Smooth muscle cell (in vitro differentiated cells): ENCODE measurements at regions not wholly inside any gene's neighbourhood (a gene's known extent, or its start where the extent isn't known, plus 50 kb on each side); places are given as distances from the start of the nearest gene placed in this dataset.

ENCODE experiments used
- DNase-seq: peaks from one replicate; lab custom pipeline; 2025; ENCODE audit not compliant: unreplicated experiment; lab: John Stamatoyannopoulos, UW
- H2AFZ ChIP-seq: fragments of 200-600 bp; sonication (generic); 2 replicates; pipeline ENCODE4 v1.6.0; 2016; ENCODE audit warnings: antibody characterized with exemption, low read depth, mild to moderate bottlenecking
- H3F3A ChIP-seq: fragments of 200-600 bp; sonication (generic); 2 replicates; pipeline ENCODE4 v1.6.0; 2017; ENCODE audit warnings: antibody characterized with exemption, low read depth
- H3K27ac ChIP-seq: fragments of 200-600 bp; sonication (generic); 2 replicates; pipeline ENCODE4 v1.5.1; 2016; ENCODE audit warnings: low read depth, mild to moderate bottlenecking
- H3K27me3 ChIP-seq: fragments of 200-600 bp; sonication (generic); 2 replicates; pipeline ENCODE4 v1.6.1; 2016; ENCODE audit warnings: low read depth, mild to moderate bottlenecking
- H3K36me3 ChIP-seq: fragments of 200-600 bp; sonication (generic); 2 replicates; pipeline ENCODE4 v1.5.1; 2016; ENCODE audit warnings: low read depth
- H3K4me1 ChIP-seq: fragments of 200-600 bp; sonication (generic); 2 replicates; pipeline ENCODE4 v1.5.1; 2016; ENCODE audit warnings: low read depth
- H3K4me2 ChIP-seq: fragments of 200-600 bp; sonication (generic); 2 replicates; pipeline ENCODE4 v1.6.0; 2016; ENCODE audit warnings: mild to moderate bottlenecking
- H3K4me3 ChIP-seq: fragments of 200-600 bp; sonication (generic); 2 replicates; pipeline ENCODE4 v1.5.1; 2016; ENCODE audit warnings: mild to moderate bottlenecking
- H3K79me2 ChIP-seq: fragments of 200-600 bp; sonication (generic); 2 replicates; pipeline ENCODE4 v1.6.0; 2016; ENCODE audit warnings: low read depth, mild to moderate bottlenecking
- H3K9ac ChIP-seq: fragments of 200-600 bp; sonication (generic); 2 replicates; pipeline ENCODE4 v1.6.0; 2016; ENCODE audit warnings: low read depth
- H3K9me3 ChIP-seq: fragments of 200-600 bp; sonication (generic); replicated peaks from 2 replicates; pipeline ENCODE4 v1.5.1; 2016; ENCODE audit warnings: low read depth
- H4K20me1 ChIP-seq: fragments of 200-600 bp; sonication (generic); 2 replicates; pipeline ENCODE4 v1.6.0; 2016; ENCODE audit warnings: low read depth
- CTCF ChIP-seq: fragments of 200-600 bp; sonication (generic); IDR thresholded peaks from 2 replicates; pipeline ENCODE4 v1.5.1; 2017; ENCODE audit warnings: borderline replicate concordance, mild to moderate bottlenecking, antibody characterized with exemption; ENCODE audit not compliant: insufficient read depth, poor library complexity, severe bottlenecking
- WGBS: methylation state at CpG from one replicate; pipeline ENCODE4 v1.1.7; 2016; ENCODE audit warnings: low lambda C conversion rate; 5-methylcytosine and 5-hydroxymethylcytosine counted together

GRCh38 chr5:172579403-172579990, 61.6 kb upstream of the NEURL1B start:
- Histone ChIP-seq H3K4me1 (peaks cover 5% of the 10 kb centered on the region), H2AFZ (no peak overlapping the region), H3K27me3 (no peaks in the 10 kb centered on the region), H3K4me3 (no peak overlapping the region), H3K27ac (no peak overlapping the region), H3K4me2 (no peak overlapping the region), H3K79me2 (no peaks in the 10 kb centered on the region), H4K20me1 (no peaks in the 10 kb centered on the region), H3K36me3 (no peaks in the 10 kb centered on the region), H3K9me3 (no peaks in the 10 kb centered on the region), H3F3A (no peaks in the 10 kb centered on the region), H3K9ac (no peak overlapping the region)
- 89% methylated on average over 5 of the region's 5 CpGs for WGBS
- no peak for TF ChIP-seq CTCF
- DNase-seq: no peak

GRCh38 chr5:172577267-172577909, 63.7 kb upstream of the NEURL1B start:
- H3K36me3 ChIP-seq: no peaks in the 10 kb centered on the region
- H2AFZ ChIP-seq: no peak overlapping the region
- no peak overlapping the region for H3K9ac ChIP-seq
- TF ChIP-seq CTCF: no peak
- H3K27me3 ChIP-seq: no peaks in the 10 kb centered on the region
- WGBS: 92% methylated on average over 7 of the region's 7 CpGs
- peaks cover 7% of the 10 kb centered on the region for H3K4me1 ChIP-seq
- no peaks in the 10 kb centered on the region for H3K79me2 ChIP-seq
- H3K4me3 ChIP-seq: no peak overlapping the region
- no peak for DNase-seq
- no peak overlapping the region for H3K4me2 ChIP-seq
- H3K27ac ChIP-seq: no peak overlapping the region
- no peaks in the 10 kb centered on the region for H3K9me3 ChIP-seq
- no peaks in the 10 kb centered on the region for H3F3A ChIP-seq
- no peaks in the 10 kb centered on the region for H4K20me1 ChIP-seq

- Histone ChIP-seq H4K20me1 (no peaks in the 10 kb centered on the region), H3K4me3 (no peak overlapping the region), H3K4me1 (peaks cover 7% of the 10 kb centered on the region), H3K4me2 (no peak overlapping the region), H3K27me3 (no peaks in the 10 kb centered on the region), H3K9ac (no peak overlapping the region), H3F3A (no peaks in the 10 kb centered on the region), H3K79me2 (no peaks in the 10 kb centered on the region), H3K9me3 (no peaks in the 10 kb centered on the region), H2AFZ (no peak overlapping the region), H3K36me3 (no peaks in the 10 kb centered on the region), H3K27ac (no peak overlapping the region)
- no peak for DNase-seq
- no peak for TF ChIP-seq CTCF
- WGBS: 82% methylated on average over 10 of the region's 10 CpGs
Measured at GRCh38 chr5:172575816-172576545, 65.1 kb upstream of the NEURL1B start.

GRCh38 chr5:172575416-172575815, 65.6 kb upstream of the NEURL1B start:
- Histone ChIP-seq H3K9ac (no peak overlapping the region), H3F3A (no peaks in the 10 kb centered on the region), H3K36me3 (no peaks in the 10 kb centered on the region), H2AFZ (no peak overlapping the region), H3K27ac (no peak overlapping the region), H3K4me3 (no peak overlapping the region), H3K4me1 (peaks cover 9% of the 10 kb centered on the region), H4K20me1 (no peaks in the 10 kb centered on the region), H3K9me3 (no peaks in the 10 kb centered on the region), H3K27me3 (no peaks in the 10 kb centered on the region), H3K79me2 (no peaks in the 10 kb centered on the region), H3K4me2 (no peak overlapping the region)
- WGBS: 87% methylated on average over 8 of the region's 8 CpGs
- DNase-seq: no peak
- no peak for TF ChIP-seq CTCF
